Astrocyte (in vitro differentiated cells and primary cell): ENCODE measurements at regions not wholly inside any gene's neighbourhood (a gene's known extent, or its start where the extent isn't known, plus 50 kb on each side); places are given as distances from the start of the nearest gene placed in this dataset.

Experiments used
- DNase-seq: peaks from one replicate; pipeline ENCODE4 v3.0.0-alpha.2; 2010; ENCODE audit warnings: low read depth
- FAIRE-seq: peaks from 2 replicates; lab custom pipeline; 2011; peaks lifted over from hg19 to GRCh38; lab: Jason Lieb, UNC
- H2AFZ ChIP-seq: 2 replicates; pipeline ENCODE4 v1.6.0; 2012; ENCODE audit warnings: low read depth, low read length, inconsistent platforms
- H3K27ac ChIP-seq: 2 replicates; pipeline ENCODE4 v1.5.1; 2011; ENCODE audit warnings: low read depth, low read length, inconsistent platforms
- H3K27me3 ChIP-seq: 2 replicates; pipeline ENCODE4 v1.6.0; 2011; ENCODE audit warnings: low read length, inconsistent platforms; ENCODE audit not compliant: insufficient read depth
- H3K36me3 ChIP-seq: 2 replicates; pipeline ENCODE4 v1.5.1; 2011; ENCODE audit warnings: low read length, inconsistent platforms; ENCODE audit not compliant: insufficient read depth
- H3K4me1 ChIP-seq: 2 replicates; pipeline ENCODE4 v1.5.1; 2011; ENCODE audit warnings: low read length, inconsistent platforms; ENCODE audit not compliant: insufficient read depth
- H3K4me2 ChIP-seq: 2 replicates; pipeline ENCODE4 v1.6.0; 2012; ENCODE audit warnings: low read length, inconsistent platforms
- H3K4me3 ChIP-seq: 2 replicates; pipeline ENCODE4 v1.5.1; 2011; ENCODE audit warnings: low read depth, mild to moderate bottlenecking, low read length, inconsistent platforms; ENCODE audit not compliant: insufficient read depth
- H3K79me2 ChIP-seq: 2 replicates; pipeline ENCODE4 v1.6.0; 2012; ENCODE audit warnings: mild to moderate bottlenecking, low read length, inconsistent platforms; ENCODE audit not compliant: insufficient read depth
- H3K9ac ChIP-seq: 2 replicates; pipeline ENCODE4 v1.6.0; 2012; ENCODE audit warnings: mild to moderate bottlenecking, low read length, inconsistent platforms
- H3K9me3 ChIP-seq: 2 replicates; pipeline ENCODE4 v1.5.1; 2012; ENCODE audit warnings: low read depth, mild to moderate bottlenecking, low read length, inconsistent platforms; ENCODE audit not compliant: insufficient read depth
- H4K20me1 ChIP-seq: 2 replicates; pipeline ENCODE4 v1.6.0; 2012; ENCODE audit warnings: low read length, inconsistent platforms; ENCODE audit not compliant: insufficient read depth
- H3K27ac Mint-ChIP-seq: one replicate; pipeline ENCODE4 v1.8.0; 2021; ENCODE audit warnings: mild to moderate bottlenecking, mixed read lengths; ENCODE audit not compliant: unreplicated experiment
- H3K27me3 Mint-ChIP-seq: one replicate; pipeline ENCODE4 v1.8.0; 2021; ENCODE audit warnings: low read depth, mixed read lengths; ENCODE audit not compliant: unreplicated experiment
- H3K36me3 Mint-ChIP-seq: one replicate; pipeline ENCODE4 v1.8.0; 2021; ENCODE audit warnings: low read depth, mixed read lengths; ENCODE audit not compliant: unreplicated experiment
- H3K4me1 Mint-ChIP-seq: one replicate; pipeline ENCODE4 v1.8.0; 2021; ENCODE audit warnings: low read depth, mixed read lengths; ENCODE audit not compliant: unreplicated experiment
- H3K4me3 Mint-ChIP-seq: one replicate; pipeline ENCODE4 v1.8.0; 2021; ENCODE audit warnings: mild to moderate bottlenecking, moderate library complexity, mixed read lengths; ENCODE audit not compliant: unreplicated experiment
- H3K9me3 Mint-ChIP-seq: one replicate; pipeline ENCODE4 v1.8.0; 2021; ENCODE audit warnings: mild to moderate bottlenecking, mixed read lengths; ENCODE audit not compliant: unreplicated experiment
- CTCF ChIP-seq: IDR thresholded peaks from 2 replicates; pipeline ENCODE4 v1.5.1; 2011; ENCODE audit warnings: low read depth, mild to moderate bottlenecking, inconsistent platforms, low read length, moderate library complexity; ENCODE audit not compliant: insufficient read depth
- EZH2 ChIP-seq: IDR thresholded peaks from 2 replicates; pipeline ENCODE4 v1.6.1; 2012; ENCODE audit warnings: mild to moderate bottlenecking, low read length, inconsistent platforms; ENCODE audit not compliant: insufficient read depth

GRCh38 chr1:232364654-232365382 is 265.1 kb downstream of the SIPA1L2 start:
- no peak for FAIRE-seq
- peaks cover 1% of the 10 kb centered on the region for H3K4me1 ChIP-seq
- peaks cover 3% of the 10 kb centered on the region for H3K27me3 Mint-ChIP-seq
- no peak overlapping the region for H3K9ac ChIP-seq
- no peaks in the 10 kb centered on the region for H3K9me3 ChIP-seq
- H3K27ac ChIP-seq: no peak overlapping the region
- no peak overlapping the region for H3K4me3 ChIP-seq
- no peak overlapping the region for H3K27ac Mint-ChIP-seq
- H3K36me3 ChIP-seq: no peaks in the 10 kb centered on the region
- no peaks in the 10 kb centered on the region for H3K27me3 ChIP-seq
- no peaks in the 10 kb centered on the region for H3K36me3 Mint-ChIP-seq
- H3K9me3 Mint-ChIP-seq: no peaks in the 10 kb centered on the region
- no peak overlapping the region for H3K4me2 ChIP-seq
- H2AFZ ChIP-seq: no peak overlapping the region
- no peak for TF ChIP-seq EZH2
- TF ChIP-seq CTCF: no peak
- no peaks in the 10 kb centered on the region for H4K20me1 ChIP-seq
- DNase-seq: no peak
- no peak overlapping the region for H3K4me3 Mint-ChIP-seq
- H3K79me2 ChIP-seq: no peaks in the 10 kb centered on the region
- peaks cover 19% of the 10 kb centered on the region for H3K4me1 Mint-ChIP-seq

GRCh38 chr1:232363008-232363407 is 266.9 kb downstream of the SIPA1L2 start:
- no peak overlapping the region for H3K27ac ChIP-seq
- DNase-seq (no peak), FAIRE-seq (no peak)
- no peaks in the 10 kb centered on the region for H3K27me3 ChIP-seq
- H2AFZ ChIP-seq: no peak overlapping the region
- Mint-ChIP-seq H3K4me3 (no peak overlapping the region), H3K36me3 (no peaks in the 10 kb centered on the region), H3K27me3 (peaks cover 3% of the 10 kb centered on the region), H3K27ac (no peak overlapping the region), H3K9me3 (no peaks in the 10 kb centered on the region), H3K4me1 (peaks cover 8% of the 10 kb centered on the region)
- H3K36me3 ChIP-seq: no peaks in the 10 kb centered on the region
- no peaks in the 10 kb centered on the region for H3K79me2 ChIP-seq
- no peaks in the 10 kb centered on the region for H3K9me3 ChIP-seq
- H3K4me1 ChIP-seq: no peaks in the 10 kb centered on the region
- TF ChIP-seq CTCF (no peak), EZH2 (no peak)
- H3K4me3 ChIP-seq: no peak overlapping the region
- no peaks in the 10 kb centered on the region for H4K20me1 ChIP-seq
- no peak overlapping the region for H3K9ac ChIP-seq
- H3K4me2 ChIP-seq: no peak overlapping the region

GRCh38 chr1:232357416-232357815 is 272.5 kb downstream of the SIPA1L2 start:
- Histone ChIP-seq H3K4me1 (no peaks in the 10 kb centered on the region), H3K4me3 (no peak overlapping the region), H3K79me2 (no peaks in the 10 kb centered on the region), H4K20me1 (no peaks in the 10 kb centered on the region), H2AFZ (no peak overlapping the region), H3K27ac (no peak overlapping the region), H3K9me3 (no peaks in the 10 kb centered on the region), H3K27me3 (peaks cover 16% of the 10 kb centered on the region), H3K9ac (no peak overlapping the region), H3K4me2 (no peak overlapping the region), H3K36me3 (no peaks in the 10 kb centered on the region)
- DNase-seq (peak; percentile 14), FAIRE-seq (no peak)
- Mint-ChIP-seq H3K4me3 (no peak overlapping the region), H3K36me3 (no peaks in the 10 kb centered on the region), H3K27me3 (peaks cover 15% of the 10 kb centered on the region), H3K9me3 (peaks cover 3% of the 10 kb centered on the region), H3K4me1 (peaks cover 7% of the 10 kb centered on the region), H3K27ac (no peak overlapping the region)
- TF ChIP-seq CTCF (no peak), EZH2 (no peak)
